Amygdala (tissue), 56 donors: ENCODE measurements at regions not wholly inside any gene's neighbourhood (a gene's known extent, or its start where the extent isn't known, plus 50 kb on each side); places are given as distances from the start of the nearest gene placed in this dataset.
"Not testable (repeated sequence)": the region's sequence is repeated elsewhere in the genome, so short reads cannot be mapped to it uniquely, and the experiment has no call there.

Experiments
- DNase-seq, 56 donors: peaks; one replicate each; lab custom pipeline; 2025; lab: John Stamatoyannopoulos, UW

DNA sequence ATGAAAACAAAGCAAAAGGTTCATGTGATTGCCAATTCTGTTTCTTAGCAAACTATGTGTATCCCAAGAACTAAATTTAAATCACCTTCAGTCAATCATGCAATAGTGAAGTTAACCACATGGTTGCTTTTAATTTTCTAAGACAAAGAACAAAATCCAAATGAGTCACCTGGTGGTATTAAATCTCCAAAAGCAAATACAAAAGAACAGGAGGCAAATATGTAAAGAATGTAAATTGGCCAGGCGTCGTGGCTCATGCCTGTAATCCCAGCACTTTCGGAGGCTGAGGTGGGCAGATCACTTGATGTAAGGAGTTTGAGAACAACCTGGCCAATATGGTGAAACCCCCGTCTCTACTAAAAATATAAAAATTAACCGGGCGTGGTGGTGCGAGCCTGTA is 54.2 kb upstream of the PIK3R4 start:
- no peak for DNase-seq

DNA sequence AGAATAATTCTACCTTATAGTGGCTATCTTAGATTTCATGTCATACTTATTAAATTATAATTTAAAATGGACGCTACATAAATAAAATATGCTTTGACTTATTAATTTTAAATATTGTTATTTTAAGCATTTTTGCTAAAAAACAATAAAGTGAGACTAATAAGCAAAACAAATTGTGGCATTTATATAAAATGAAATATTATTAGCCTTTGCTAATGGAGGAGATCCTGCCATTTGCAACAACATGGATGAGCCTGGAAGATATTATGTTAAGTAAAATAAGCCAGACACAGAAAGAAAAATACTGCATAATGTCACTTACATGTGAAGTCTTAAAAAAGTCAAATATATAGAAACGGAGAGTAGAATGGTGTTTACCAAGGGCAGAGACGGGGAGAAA is 54.8 kb upstream of the PIK3R4 start:
- no peak for DNase-seq

DNA sequence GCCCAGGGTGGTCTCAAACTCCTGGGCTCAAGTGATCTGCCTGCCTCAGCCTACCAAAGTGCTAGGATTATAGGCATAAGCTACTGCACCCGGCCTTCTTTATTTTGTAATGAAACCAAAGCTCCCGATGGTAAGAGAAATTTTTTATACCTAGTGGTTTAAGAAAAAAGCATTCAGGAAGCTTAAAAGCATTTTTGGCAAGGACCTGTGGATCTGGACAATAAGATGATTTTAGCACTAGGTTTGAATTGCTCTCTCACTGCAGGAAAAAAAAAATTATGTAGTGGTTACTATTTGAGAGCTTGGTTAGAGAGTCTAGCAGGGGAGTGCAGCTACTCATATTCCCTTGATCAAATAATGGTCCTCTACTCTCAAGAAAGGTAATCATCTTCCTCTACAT is 64.9 kb upstream of the PIK3R4 start:
- no peak for DNase-seq

DNA sequence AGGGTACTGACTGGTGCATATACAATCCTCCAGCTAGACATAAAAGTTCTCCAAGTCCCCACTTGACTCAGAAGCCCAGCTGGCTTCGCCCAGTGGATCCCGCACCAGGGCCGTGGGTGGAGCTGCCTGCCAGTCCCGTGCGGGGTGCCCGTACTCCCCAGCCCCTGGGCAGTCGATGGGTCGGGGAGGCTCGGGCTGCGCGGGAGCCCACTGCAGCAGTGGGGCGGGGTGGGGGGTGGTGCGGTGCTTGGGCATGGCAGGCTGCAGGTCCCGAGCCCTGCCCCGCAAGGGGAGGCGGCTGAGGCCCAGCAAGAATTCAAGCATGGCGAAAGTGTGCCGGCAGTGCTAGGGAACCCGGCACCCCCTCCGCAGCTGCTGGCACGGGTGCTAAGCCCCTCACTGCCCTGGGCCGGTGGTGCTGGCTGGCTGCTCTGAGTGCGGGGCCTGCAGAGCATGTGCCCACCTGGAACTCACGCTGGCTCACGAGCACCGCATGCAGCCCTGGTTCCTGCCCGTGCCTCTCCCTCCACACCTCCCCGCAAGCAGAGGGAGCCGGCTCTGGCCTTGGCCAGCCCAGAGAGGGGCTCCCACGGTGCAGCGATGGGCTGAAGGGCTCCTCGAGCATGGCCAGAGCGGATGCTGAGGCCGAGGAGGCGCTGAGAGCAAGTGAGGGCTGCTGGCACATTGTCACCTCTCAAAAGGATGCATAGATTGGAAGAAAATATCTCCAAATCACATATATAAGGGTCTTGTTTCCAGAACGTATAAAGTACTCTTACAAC is 68.3 kb upstream of the PIK3R4 start:
- DNase-seq: no peak

DNA sequence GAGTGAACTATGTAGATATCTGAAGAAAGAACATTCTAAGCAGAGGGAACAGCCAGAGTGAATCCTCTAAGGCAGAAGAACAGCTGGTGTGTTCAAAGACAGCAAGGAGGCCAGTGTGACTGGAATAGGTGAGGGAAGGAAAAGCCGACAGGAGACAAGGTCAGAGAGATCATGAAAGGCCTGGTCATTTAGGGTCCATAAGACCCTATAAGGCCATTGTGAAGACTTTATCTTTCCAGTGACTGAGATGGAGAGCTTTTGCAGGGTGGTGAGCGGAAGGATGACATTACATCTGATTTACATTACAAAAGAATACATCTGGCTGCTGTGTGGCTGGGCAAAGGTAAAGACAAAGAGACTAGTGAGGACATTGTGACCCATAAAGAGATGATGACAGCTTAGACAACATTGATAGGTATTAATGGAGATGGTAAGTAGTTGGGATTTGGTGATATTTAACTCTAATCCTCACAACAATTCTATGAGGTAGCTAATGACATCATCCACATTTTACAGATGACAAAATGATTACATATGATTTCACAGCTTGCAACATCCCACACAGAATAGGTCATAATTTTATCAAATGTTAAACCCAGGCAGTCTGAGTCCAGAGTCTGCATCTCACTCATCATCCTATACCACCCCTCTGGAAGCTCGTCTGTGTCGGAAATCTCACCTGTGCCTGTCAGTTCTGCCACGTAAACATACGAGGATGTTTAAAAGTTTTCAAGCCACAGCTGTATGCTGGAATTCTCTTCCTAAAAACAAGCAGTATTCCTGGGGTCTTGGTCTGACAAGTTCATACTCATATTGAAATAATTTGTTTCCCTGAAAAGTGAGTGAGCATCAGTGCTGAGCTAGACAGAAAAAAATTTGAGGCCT is 70.2 kb upstream of the PIK3R4 start:
- no peak for DNase-seq

DNA sequence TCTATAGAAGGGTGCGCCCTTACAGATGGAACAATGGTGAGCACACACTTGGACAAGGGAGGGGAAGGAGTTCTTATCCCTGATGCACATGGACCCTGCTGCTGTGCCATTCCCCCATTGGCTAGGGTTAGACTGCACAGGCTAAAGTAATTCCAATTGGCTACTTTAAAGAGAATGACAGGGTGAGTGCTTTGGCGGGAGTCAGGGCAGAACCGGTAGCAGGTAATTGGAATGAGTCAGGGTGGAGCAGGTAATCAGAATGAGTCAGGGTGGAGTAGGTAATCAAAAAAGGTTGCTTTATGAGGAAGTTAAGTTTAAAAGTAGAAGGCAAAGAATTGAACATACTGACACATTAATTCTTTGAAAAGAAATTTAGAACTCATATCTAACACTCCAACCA is 71.4 kb upstream of the PIK3R4 start:
- DNase-seq: not testable (repeated sequence)

DNA sequence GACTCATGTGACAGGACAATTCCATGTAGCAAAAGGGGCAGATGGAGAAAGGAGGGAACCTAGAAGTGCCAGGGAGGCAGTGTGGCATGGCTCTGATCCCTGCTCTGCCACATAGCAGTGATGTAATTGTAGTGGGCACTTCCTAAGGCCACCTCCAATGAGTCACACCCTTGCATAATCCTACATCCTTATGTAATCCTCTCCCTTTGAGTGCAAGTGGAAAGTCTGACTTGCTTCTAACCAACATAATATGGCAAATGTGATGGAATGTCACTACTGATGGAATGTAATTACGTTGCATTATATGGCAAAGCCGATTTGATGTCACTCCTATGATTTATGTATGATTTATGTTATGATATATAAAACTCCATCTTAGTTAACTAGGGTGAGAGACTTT is 72.9 kb upstream of the ATP2C1 start:
- no peak for DNase-seq

DNA sequence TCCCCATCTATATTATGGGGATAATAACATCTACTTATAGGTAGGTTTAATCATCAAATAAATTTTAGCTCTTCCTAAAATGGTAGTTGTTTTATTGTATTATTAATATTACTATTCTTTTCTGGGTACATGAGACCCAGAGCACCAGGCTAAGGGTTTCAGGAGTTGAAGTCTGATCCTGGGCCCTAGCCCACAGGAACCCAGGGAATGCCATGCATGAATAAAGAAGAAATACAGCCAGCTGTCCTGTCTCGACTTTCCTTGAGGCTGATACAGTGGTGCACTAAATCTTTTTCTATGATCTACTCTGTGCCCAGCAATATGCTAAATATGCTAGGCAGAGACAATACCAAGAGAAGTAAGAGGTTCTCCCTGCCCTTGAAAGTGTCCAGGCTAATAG is 72.1 kb upstream of the ATP2C1 start:
- DNase-seq: no peak

DNA sequence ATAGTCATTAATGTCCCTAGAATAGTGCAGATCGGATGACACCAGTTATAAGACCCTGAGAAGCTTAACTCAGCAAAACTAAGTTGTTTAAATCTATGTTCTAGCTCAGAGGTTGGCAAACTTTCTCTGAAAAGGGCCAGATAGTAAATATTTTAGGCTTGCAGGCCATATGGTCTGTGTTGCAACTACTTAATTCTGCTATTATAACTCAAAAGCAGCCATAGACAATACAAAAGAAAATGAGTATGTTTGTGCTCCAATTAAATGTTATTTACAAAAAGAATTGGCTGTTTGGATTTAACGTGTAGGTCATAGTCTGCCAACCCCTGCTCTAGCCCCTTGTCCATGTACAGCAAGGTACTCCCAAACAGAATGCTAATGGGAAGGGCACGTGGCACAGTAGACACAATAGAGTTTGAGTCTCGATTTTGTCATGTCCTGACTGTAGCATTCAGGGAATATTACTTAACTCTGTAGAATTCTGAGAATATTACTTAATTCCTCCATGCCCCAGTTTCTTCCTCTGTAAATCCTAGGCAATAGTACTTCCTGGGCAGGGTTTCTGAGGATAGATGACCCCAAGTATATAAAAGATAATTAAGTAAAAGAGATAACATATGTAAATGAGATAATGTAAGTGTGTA is 70.5 kb upstream of the ATP2C1 start:
- DNase-seq: no peak

DNA sequence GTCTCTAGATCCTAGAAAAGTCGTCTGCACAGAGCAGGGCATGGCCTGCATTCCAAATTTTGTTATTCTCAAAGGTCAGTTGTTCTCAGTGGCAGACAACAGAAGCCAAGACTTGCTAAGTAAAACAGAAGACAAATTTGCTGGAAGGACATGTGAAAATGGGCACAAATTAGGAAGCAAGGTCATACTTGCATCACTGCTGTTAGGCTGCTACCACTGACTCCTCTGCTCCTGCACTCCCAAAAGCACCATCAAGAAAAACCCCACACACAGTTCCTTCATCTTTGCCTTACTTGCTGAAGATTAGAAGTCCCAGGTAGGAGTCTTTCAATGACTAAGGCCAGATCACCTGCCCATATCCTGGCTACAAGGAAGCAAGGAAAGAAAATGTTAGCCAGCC is 69.9 kb upstream of the ATP2C1 start:
- no peak for DNase-seq

DNA sequence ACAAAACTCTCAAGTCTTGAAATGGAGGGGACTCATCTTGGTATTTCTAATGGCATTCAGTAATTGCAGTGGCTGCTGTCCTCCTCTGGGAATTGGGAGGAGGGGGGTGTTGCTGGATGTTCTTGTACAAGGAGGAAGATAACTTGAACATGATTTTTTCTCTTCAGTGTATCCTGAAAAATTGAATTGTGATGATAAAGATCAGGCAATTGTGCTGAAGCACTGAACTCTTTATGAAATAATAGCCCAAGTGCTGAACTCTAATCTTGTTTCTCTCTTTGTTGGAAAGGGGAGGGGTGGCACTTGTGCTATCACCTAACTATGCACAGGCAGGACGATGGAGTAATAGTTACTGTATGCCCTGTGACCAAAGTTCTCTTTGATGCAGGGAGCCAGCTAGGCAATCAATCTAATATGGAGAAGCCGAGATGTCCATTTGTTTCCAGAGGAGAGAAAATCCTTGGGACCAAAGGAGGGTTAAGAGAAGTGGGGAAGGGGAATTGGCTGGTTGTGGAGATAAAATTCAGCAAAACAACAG is 68.1 kb upstream of the ATP2C1 start:
- DNase-seq: no peak

DNA sequence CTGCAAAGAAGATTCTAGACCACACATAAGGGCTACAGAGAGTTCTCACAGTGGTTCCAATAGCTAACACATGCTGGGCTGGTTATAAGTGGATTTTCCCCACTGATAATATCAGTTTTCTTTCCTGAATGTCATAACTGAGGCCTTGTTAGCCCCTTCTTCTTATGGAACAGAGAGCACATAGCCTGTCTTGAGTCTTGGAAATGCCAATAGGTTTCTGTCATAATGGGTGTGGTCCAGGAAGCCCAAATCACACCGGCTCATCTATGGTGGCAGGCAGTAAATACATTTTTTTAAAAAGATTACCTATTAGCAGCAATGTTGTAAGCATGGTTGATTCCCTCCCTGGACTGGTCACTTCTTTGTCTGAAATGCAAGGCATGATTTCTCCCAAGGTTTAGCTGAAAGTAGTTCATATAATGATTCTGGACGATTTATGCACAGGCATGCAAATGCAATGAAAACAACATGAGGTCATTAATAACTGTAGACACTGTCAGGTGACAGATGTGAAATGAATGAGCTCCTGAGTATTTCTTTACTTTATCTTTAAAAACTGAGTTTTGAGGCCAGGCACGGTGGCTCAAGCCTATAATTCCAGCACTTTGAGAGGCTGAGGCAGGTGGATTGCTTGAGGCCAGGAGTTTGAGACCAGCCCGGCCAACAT is 67.2 kb upstream of the ATP2C1 start:
- no peak for DNase-seq

DNA sequence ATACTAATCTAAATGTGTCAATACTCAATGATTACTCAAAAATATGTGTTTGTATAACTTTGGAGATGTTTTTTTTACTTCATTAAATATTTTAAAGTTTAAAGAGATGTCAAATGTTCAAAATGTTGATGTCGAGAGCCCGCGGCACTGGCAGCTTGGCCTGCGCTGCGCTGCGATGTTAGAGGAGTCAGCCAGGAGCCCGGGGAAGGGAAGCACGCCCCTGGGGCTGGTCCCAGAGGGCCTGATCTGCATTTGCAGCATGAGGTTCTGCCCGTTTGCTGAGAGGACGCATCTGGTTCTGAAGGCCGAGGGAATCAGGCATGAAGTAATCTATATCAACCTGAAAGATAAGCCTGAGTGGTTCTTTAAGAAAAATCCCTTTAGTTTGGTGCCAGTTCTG is 66.4 kb upstream of the ATP2C1 start:
- DNase-seq: no peak

DNA sequence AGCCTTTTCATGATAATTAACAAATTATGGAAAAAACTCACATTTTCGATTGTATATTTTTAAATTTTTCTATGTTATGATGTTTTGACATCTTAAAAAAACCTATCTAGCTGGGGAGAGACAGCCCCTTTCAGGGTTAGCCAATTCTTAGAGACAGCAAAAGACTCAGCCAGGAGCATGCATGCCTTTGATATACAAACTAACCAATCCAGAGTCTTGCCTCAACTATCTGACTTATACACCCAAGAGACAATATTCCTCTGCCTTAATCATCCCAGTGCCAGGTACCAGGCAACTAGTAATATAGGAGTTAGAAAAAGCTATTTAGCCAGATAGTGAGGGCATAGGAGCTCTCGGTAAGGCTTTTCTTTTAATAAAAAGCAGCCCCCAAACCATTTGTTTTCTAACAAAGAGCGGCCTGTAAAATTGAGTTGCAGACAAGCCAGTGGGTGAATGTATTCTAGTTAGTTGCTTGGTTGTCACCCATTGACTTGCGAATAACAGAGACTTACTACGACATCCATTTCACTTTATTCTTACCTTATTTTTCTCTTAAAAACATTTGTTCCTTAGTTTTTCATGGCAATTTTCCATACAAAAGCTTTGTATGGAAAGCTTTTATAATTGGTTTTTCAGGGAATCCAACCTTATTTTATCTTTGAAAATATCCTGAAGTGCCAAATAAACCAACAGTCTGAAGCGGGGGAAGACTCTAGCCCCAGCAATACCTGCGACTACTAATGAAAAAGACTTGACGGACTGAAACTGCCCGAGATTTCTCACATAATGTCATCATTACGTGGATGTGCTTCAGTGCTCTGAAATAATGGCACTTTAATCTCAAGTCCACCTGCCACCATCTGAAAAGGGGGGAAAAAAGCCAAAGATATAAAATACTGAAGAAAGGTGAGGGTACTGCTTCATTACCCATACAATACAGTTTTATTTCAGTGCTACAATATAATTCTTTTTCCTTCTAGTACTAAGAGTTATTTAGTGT is 64.6 kb upstream of the ATP2C1 start:
- DNase-seq: no peak

DNA sequence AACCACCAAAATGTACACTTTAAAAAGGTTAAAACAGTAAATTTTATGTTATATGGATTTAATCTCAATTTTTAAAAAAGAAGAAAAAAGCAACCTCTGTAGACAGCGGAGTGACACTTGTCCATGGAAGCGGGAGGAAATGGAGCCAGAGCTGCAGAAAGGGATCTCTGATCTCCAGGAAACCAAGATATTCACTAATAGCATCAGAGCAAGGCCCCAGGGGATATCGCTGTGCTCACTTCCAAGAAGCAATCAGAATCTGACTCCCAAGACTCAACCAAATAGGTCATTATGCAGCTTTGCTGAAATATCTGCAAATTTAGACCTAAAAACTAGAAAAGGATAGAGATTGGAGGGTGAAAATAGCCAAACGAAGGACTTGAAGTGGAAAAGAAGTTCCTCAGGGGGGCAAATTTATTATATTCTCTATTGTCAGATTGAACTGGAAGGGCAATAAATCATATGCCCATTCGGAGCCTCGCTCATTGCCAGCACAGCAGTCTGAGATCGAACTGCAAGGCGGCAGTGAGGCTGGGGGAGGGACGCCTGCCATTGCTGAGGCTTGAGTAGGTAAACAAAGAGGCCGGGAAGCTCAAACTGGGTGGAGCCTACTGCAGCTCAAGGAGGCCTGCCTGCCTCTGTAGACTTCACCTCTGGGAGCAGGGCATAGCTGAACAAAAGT is 62.0 kb upstream of the ATP2C1 start:
- no peak for DNase-seq

DNA sequence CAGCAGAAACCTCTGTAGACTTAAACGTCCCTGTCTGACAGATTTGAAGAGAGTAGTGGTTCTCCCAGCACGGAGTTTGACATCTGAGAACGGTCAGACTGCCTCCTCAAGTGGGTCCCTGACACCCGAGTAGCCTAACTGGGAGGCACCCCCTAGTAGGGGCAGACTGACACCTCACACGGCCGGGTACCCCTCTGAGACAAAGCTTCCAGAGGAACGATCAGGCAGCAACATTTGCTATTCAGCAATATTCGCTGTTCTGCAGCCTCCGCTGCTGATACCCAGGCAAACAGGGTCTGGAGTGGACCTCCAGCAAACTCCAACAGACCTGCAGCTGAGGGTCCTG is 61.5 kb upstream of the ATP2C1 start:
- not testable (repeated sequence) for DNase-seq

DNA sequence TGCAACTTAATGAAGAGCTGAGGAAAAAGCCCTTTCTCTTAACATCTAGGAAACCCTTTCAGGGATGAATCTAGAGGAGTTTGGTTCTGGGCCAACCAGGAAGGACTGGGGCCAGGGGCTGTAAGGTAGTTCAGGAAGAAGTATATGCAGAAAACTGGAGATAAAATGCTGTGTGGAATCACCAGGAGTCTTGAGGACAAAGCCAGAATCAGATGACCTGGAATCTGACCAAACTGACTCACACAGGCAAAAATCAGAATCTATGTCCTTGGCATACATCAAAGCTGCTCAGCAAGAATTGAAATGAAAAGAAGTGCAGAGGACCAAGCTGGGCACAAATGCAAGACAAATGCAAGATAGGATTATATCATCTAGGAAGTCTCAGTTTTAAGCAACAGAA is 59.4 kb upstream of the ATP2C1 start:
- no peak for DNase-seq

DNA sequence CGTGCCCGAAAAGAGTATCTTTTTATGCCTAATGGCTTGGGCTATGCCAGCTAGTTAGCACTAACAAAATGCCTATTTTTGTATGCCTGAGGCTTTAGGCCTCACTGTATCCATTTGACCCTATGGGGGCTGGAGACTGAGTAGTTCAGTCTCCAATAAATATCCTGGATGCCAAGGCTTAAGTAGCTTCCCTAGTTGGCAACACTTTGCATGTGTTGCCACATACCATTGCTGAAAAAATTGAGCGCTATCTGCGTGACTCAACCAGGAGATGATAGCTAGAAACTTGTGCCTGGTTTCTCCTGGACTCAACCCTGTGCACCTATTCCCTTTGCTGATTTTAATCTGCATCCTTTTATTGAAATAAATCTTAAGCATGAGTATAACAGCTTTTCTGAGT is 58.4 kb upstream of the ATP2C1 start:
- no peak for DNase-seq
